ENCODE measurements at regions not wholly inside any gene's neighbourhood (a gene's known extent, or its start where the extent isn't known, plus 50 kb on each side); places are given as distances from the start of the nearest gene placed in this dataset.

- H3K27ac Mint-ChIP-seq = no peak overlapping the region
- peaks cover 4% of the 10 kb centered on the region for H3K9me3 Mint-ChIP-seq
- no peak overlapping the region for H3K4me3 Mint-ChIP-seq
- H3K36me3 Mint-ChIP-seq = no peaks in the 10 kb centered on the region
- peaks cover 4% of the 10 kb centered on the region for H3K4me1 Mint-ChIP-seq
- no peaks in the 10 kb centered on the region for H3K27me3 Mint-ChIP-seq (ENCODE audit: low read depth)
- no peak for DNase-seq (ENCODE audit: low spot score in 2 of 2, unreplicated experiment in 2 of 2)
- TF ChIP-seq CTCF (IDR thresholded peaks at IDR 0.05; ENCODE audit: unreplicated experiment) = no peak
Measured at GRCh38 chr3:6216135-6217026, 644.5 kb upstream of the GRM7 start.

- no peaks in the 10 kb centered on the region for H3K27me3 Mint-ChIP-seq (ENCODE audit: low read depth)
- no peak for TF ChIP-seq CTCF (IDR thresholded peaks at IDR 0.05; ENCODE audit: unreplicated experiment)
- H3K4me3 Mint-ChIP-seq = no peak overlapping the region
- DNase-seq (ENCODE audit: low spot score in 2 of 2, unreplicated experiment in 2 of 2) = no peak
- H3K9me3 Mint-ChIP-seq = peaks cover 4% of the 10 kb centered on the region
- no peaks in the 10 kb centered on the region for H3K36me3 Mint-ChIP-seq
- peaks cover 12% of the 10 kb centered on the region for H3K4me1 Mint-ChIP-seq
- H3K27ac Mint-ChIP-seq = no peak overlapping the region
Measured at GRCh38 chr3:6220447-6220846, 640.5 kb upstream of the GRM7 start.

GRCh38 chr3:6222069-6222468 lies 638.8 kb upstream of the GRM7 start:
- Mint-ChIP-seq H3K4me1 (peaks cover 9% of the 10 kb centered on the region), H3K36me3 (no peaks in the 10 kb centered on the region), H3K27me3 (ENCODE audit: low read depth) (no peaks in the 10 kb centered on the region), H3K4me3 (no peak overlapping the region), H3K9me3 (peaks cover 4% of the 10 kb centered on the region), H3K27ac (no peak overlapping the region)
- TF ChIP-seq CTCF (IDR thresholded peaks at IDR 0.05; ENCODE audit: unreplicated experiment) = no peak
- no peak for DNase-seq (ENCODE audit: low spot score in 2 of 2, unreplicated experiment in 2 of 2)

GRCh38 chr3:6223572-6223971 lies 637.3 kb upstream of the GRM7 start:
- Mint-ChIP-seq H3K27ac (no peak overlapping the region), H3K4me1 (peaks cover 14% of the 10 kb centered on the region), H3K4me3 (no peak overlapping the region), H3K9me3 (no peaks in the 10 kb centered on the region), H3K27me3 (ENCODE audit: low read depth) (no peaks in the 10 kb centered on the region), H3K36me3 (no peaks in the 10 kb centered on the region)
- TF ChIP-seq CTCF (IDR thresholded peaks at IDR 0.05; ENCODE audit: unreplicated experiment) = no peak
- no peak for DNase-seq (ENCODE audit: low spot score in 2 of 2, unreplicated experiment in 2 of 2)

GRCh38 chr3:6228958-6229683 lies 631.8 kb upstream of the GRM7 start:
- peaks cover 5% of the 10 kb centered on the region for H3K4me1 Mint-ChIP-seq
- H3K4me3 Mint-ChIP-seq = no peak overlapping the region
- H3K27ac Mint-ChIP-seq = no peak overlapping the region
- no peak for DNase-seq (ENCODE audit: low spot score in 2 of 2, unreplicated experiment in 2 of 2)
- peaks cover 5% of the 10 kb centered on the region for H3K9me3 Mint-ChIP-seq
- no peak for TF ChIP-seq CTCF (IDR thresholded peaks at IDR 0.05; ENCODE audit: unreplicated experiment)
- no peaks in the 10 kb centered on the region for H3K27me3 Mint-ChIP-seq (ENCODE audit: low read depth)
- H3K36me3 Mint-ChIP-seq = no peaks in the 10 kb centered on the region

All from mesothelial cell of epicardium (in vitro differentiated cells).